Left lung (tissue), 4 donors: ENCODE measurements at regions not wholly inside any gene's neighbourhood (a gene's known extent, or its start where the extent isn't known, plus 50 kb on each side); places are given as distances from the start of the nearest gene placed in this dataset.

ENCODE experiments used
- ATAC-seq: fragments of 200-7000 bp; cut with Tn5 transposase; one replicate; pipeline ENCODE4 v1.9.1; 2020; ENCODE audit warnings: moderate library complexity
- DNase-seq, 4 donors: peaks; one replicate each; pipeline ENCODE4 v3.0.0-alpha.2; 2013 to 2020
- H3K27ac ChIP-seq, 2 donors: fragments of 200-600 bp; sonication (generic) in 1 of 2; one replicate each; pipeline versions ENCODE4 v1.5.0 to v1.8.0; 2020 to 2021
- H3K27me3 ChIP-seq, 2 donors: fragments of 200-600 bp; sonication (generic) in 1 of 2; one replicate each; pipeline versions ENCODE4 v1.5.0 to v1.8.0; 2020 to 2021
- H3K36me3 ChIP-seq, 2 donors: fragments of 200-600 bp; sonication (generic) in 1 of 2; one replicate each; pipeline versions ENCODE4 v1.5.0 to v1.8.0; 2020 to 2021
- H3K4me1 ChIP-seq, 2 donors: fragments of 200-600 bp; one replicate each; pipeline ENCODE4 v1.8.0; 2021
- H3K4me3 ChIP-seq, 2 donors: fragments of 200-600 bp; sonication (generic) in 1 of 2; one replicate each; pipeline versions ENCODE4 v1.5.0 to v1.8.0; 2020 to 2021; ENCODE audit warnings: mild to moderate bottlenecking in 1 of 2
- H3K9me3 ChIP-seq, 2 donors: fragments of 200-600 bp; sonication (generic) in 1 of 2; one replicate each; pipeline versions ENCODE4 v1.5.0 to v1.8.0; 2020 to 2021
- CTCF ChIP-seq, 2 donors: fragments of 200-600 bp; sonication (generic) in 1 of 2; IDR thresholded peaks; one replicate each; pipeline versions ENCODE4 v1.5.0 to v1.8.0; 2021; ENCODE audit warnings: antibody characterized with exemption in 2 of 2
- intact Hi-C, 2 donors: fragments of 100-400 bp; cut with DNase I; formaldehyde crosslinking; loops; one replicate each; pipeline versions ENCODE4 v1.11.2 to v1.14.2; 2022
- donor health status: DM: no; HTN: yes; CAD: no.
- donor health status: DM: no; HTN: no; CAD: no.

GRCh38 chrX:69037786-69038185, 127.5 kb downstream of the PJA1 start:
- DNase-seq (no peak), ATAC-seq (no peak)
- Histone ChIP-seq H3K4me1 (no peaks in the 10 kb centered on the region), H3K27ac (no peak overlapping the region), H3K36me3 (no peaks in the 10 kb centered on the region), H3K9me3 (no peaks in the 10 kb centered on the region), H3K27me3 (no peaks in the 10 kb centered on the region), H3K4me3 (no peak overlapping the region)
- intact Hi-C loops, result no loop called here
- TF ChIP-seq CTCF (IDR thresholded peaks at IDR 0.05), result no peak

- intact Hi-C loops, result no loop called here
- no peaks in the 10 kb centered on the region for H3K36me3 ChIP-seq
- no peak overlapping the region for H3K4me3 ChIP-seq
- TF ChIP-seq CTCF (IDR thresholded peaks at IDR 0.05), result no peak
- no peak for DNase-seq
- H3K27me3 ChIP-seq, result no peaks in the 10 kb centered on the region
- H3K4me1 ChIP-seq, result no peaks in the 10 kb centered on the region
- ATAC-seq, result no peak
- no peaks in the 10 kb centered on the region for H3K9me3 ChIP-seq
- no peak overlapping the region for H3K27ac ChIP-seq
These were observed 128.3 kb downstream of the PJA1 start for GRCh38 chrX:69036674-69037573.

- intact Hi-C loops, result no loop called here
- Histone ChIP-seq H3K9me3 (no peaks in the 10 kb centered on the region), H3K4me1 (no peaks in the 10 kb centered on the region), H3K4me3 (no peak overlapping the region), H3K27me3 (no peaks in the 10 kb centered on the region), H3K36me3 (no peaks in the 10 kb centered on the region), H3K27ac (no peak overlapping the region)
- no peak for TF ChIP-seq CTCF (IDR thresholded peaks at IDR 0.05)
- DNase-seq (no peak), ATAC-seq (no peak)
These were observed 130.8 kb downstream of the PJA1 start for GRCh38 chrX:69034451-69034850.

- no peak overlapping the region for H3K27ac ChIP-seq
- ATAC-seq (no peak), DNase-seq (no peak)
- TF ChIP-seq CTCF (IDR thresholded peaks at IDR 0.05), result no peak
- H3K9me3 ChIP-seq, result no peaks in the 10 kb centered on the region
- H3K4me1 ChIP-seq, result no peaks in the 10 kb centered on the region
- no peaks in the 10 kb centered on the region for H3K36me3 ChIP-seq
- no peak overlapping the region for H3K4me3 ChIP-seq
- no peaks in the 10 kb centered on the region for H3K27me3 ChIP-seq
- intact Hi-C loops, result no loop called here
These were observed 131.3 kb downstream of the PJA1 start for GRCh38 chrX:69033936-69034335.

- ATAC-seq (peak; percentile 19), DNase-seq (no peak)
- intact Hi-C loops, result no loop called here
- Histone ChIP-seq H3K4me3 (no peak overlapping the region), H3K36me3 (no peaks in the 10 kb centered on the region), H3K4me1 (peaks cover 0 to under 1% of the 10 kb centered on the region in 2 donors), H3K27ac (no peak overlapping the region), H3K9me3 (no peaks in the 10 kb centered on the region), H3K27me3 (no peaks in the 10 kb centered on the region)
- no peak for TF ChIP-seq CTCF (IDR thresholded peaks at IDR 0.05)
These were observed 132.7 kb downstream of the PJA1 start for GRCh38 chrX:69032601-69033000.
